ENCODE measurements at regions not wholly inside any gene's neighbourhood (a gene's known extent, or its start where the extent isn't known, plus 50 kb on each side); places are given as distances from the start of the nearest gene placed in this dataset.

DNA sequence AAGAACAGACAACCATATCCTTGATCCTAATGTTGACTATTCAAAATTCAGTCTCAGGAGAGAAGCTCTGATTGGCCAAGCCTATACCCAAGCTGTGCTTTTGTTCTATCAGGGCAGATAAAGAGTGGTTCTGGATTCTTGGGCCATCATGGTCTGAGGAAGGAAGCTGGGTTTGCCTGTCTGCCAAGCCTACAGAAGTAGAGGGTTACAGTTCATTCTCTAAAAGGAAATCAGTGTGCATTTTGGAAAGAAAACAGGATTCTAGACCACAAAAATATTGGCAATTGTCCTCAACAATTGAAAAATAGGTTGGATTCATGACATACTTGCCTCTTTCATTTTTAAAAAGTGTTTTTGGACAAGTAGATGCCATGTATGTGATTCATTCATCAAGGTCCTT lies 145.4 kb upstream of the BMP2 start:
- H3K36me3 ChIP-seq (ENCODE audit: control insufficient read depth, insufficient read depth, low read length): no peaks in the 10 kb centered on the region
- no peak overlapping the region for H3K4me3 ChIP-seq (replicated peaks; ENCODE audit: low read depth, low read length)
- TF ChIP-seq, protein P1, sequence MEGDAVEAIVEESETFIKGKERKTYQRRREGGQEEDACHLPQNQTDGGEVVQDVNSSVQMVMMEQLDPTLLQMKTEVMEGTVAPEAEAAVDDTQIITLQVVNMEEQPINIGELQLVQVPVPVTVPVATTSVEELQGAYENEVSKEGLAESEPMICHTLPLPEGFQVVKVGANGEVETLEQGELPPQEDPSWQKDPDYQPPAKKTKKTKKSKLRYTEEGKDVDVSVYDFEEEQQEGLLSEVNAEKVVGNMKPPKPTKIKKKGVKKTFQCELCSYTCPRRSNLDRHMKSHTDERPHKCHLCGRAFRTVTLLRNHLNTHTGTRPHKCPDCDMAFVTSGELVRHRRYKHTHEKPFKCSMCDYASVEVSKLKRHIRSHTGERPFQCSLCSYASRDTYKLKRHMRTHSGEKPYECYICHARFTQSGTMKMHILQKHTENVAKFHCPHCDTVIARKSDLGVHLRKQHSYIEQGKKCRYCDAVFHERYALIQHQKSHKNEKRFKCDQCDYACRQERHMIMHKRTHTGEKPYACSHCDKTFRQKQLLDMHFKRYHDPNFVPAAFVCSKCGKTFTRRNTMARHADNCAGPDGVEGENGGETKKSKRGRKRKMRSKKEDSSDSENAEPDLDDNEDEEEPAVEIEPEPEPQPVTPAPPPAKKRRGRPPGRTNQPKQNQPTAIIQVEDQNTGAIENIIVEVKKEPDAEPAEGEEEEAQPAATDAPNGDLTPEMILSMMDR (IDR thresholded peaks at IDR 0.05; ENCODE audit: insufficient read depth, low read length, poor library complexity, severe bottlenecking): no peak
- no peak for DNase-seq (ENCODE audit: extremely low read depth, insufficient read length)
- no peaks in the 10 kb centered on the region for H3K27me3 ChIP-seq (replicated peaks; ENCODE audit: control insufficient read depth, insufficient read depth, low read length)

DNA sequence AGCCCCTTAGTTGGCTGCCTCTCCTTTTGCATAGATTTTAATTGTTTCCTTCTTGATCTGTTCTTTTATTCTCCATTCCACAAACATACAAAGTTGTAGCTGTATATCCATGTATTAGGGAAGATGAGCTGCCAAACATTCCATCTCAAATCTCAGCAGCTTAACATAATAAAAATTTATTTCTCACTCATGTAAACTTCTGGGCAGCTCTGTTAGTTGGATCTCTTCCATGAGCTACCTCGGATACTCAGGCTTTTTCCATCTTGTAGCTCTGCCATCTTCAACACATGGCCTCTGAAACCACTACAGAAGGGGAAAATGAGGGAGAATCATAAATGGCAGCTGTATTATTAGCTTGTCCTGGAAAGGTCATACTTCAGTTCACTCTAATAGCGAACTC lies 149.4 kb upstream of the BMP2 start:
- H3K27me3 ChIP-seq (replicated peaks; ENCODE audit: control insufficient read depth, insufficient read depth, low read length): no peaks in the 10 kb centered on the region
- no peak overlapping the region for H3K4me3 ChIP-seq (replicated peaks; ENCODE audit: low read depth, low read length)
- DNase-seq (ENCODE audit: extremely low read depth, insufficient read length): no peak
- no peaks in the 10 kb centered on the region for H3K36me3 ChIP-seq (ENCODE audit: control insufficient read depth, insufficient read depth, low read length)
- TF ChIP-seq, protein P1 (IDR thresholded peaks at IDR 0.05; ENCODE audit: insufficient read depth, low read length, poor library complexity, severe bottlenecking): no peak

DNA sequence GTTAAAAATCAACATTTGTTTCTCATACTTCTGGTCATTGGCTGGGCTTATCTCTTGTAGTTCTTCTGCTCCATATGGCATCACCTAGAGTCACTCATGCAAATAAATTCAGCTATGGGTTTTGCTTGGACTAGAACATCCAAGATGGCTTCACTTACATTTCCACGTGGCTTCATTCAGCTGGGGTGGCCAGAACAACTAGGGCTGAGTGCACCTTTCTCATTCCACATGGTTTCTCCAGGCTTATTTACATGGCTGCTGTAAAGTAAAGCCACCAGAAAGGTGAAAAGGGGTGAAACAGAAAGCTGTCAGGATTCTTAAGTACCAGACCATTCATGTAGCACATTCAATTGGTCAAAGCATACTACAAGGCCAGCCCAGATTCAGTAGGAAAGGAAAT lies 151.1 kb upstream of the BMP2 start:
- TF ChIP-seq, protein P1 (IDR thresholded peaks at IDR 0.05; ENCODE audit: insufficient read depth, low read length, poor library complexity, severe bottlenecking): no peak
- H3K4me3 ChIP-seq (replicated peaks; ENCODE audit: low read depth, low read length): no peak overlapping the region
- no peaks in the 10 kb centered on the region for H3K27me3 ChIP-seq (replicated peaks; ENCODE audit: control insufficient read depth, insufficient read depth, low read length)
- H3K36me3 ChIP-seq (ENCODE audit: control insufficient read depth, insufficient read depth, low read length): no peaks in the 10 kb centered on the region
- no peak for DNase-seq (ENCODE audit: extremely low read depth, insufficient read length)

DNA sequence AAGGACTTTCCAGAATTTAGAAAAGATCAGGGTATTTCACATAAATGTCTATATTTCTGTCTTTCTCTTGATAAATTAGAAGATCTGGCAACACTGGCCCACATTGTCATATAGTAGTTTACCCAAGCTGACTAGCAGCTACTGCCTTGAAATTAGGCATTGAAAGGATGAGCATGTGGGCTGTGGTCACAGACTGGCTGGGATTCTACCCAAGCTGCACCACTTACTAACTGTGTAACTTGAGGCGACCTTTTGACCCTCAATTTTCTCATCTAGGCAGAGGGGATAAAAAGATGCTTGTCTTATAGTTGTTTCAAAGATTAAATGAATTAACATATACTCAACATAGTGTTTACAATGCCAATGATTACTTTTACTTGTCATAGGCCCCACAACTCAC lies 152.7 kb upstream of the BMP2 start:
- no peak for DNase-seq (ENCODE audit: extremely low read depth, insufficient read length)
- Histone ChIP-seq H3K27me3 (replicated peaks; ENCODE audit: control insufficient read depth, insufficient read depth, low read length) (no peaks in the 10 kb centered on the region), H3K36me3 (ENCODE audit: control insufficient read depth, insufficient read depth, low read length) (no peaks in the 10 kb centered on the region), H3K4me3 (replicated peaks; ENCODE audit: low read depth, low read length) (no peak overlapping the region)
- TF ChIP-seq, protein P1 (IDR thresholded peaks at IDR 0.05; ENCODE audit: insufficient read depth, low read length, poor library complexity, severe bottlenecking): no peak

DNA sequence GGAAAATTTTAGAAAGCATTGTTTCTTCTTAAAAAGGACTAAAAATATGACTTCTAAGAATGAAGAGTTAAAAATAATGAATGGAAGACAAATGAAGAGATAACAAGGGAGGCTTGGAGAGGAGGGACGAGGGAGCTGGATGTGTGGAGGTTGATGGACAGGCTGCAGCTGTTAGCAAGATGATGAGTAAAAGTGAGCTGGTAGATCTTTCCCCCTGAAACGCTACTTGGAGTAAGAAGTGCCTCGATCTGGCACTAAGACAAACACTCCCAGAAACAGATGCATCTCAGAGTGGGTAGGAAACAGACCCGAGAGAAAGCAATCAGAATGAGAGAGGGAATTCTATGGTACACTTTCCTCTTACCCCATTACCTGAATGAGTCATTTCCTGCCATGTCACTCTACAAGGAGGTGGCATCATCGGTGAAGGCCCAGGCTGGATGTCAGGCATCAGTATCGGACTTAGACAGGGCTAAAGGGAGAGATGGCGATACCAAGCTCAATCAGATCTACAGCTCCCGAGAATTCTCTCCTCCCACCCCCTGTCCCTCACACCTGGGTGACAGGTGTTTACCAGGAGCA lies 154.1 kb upstream of the BMP2 start:
- Histone ChIP-seq H3K4me3 (replicated peaks; ENCODE audit: low read depth, low read length) (no peak overlapping the region), H3K36me3 (ENCODE audit: control insufficient read depth, insufficient read depth, low read length) (no peaks in the 10 kb centered on the region), H3K27me3 (replicated peaks; ENCODE audit: control insufficient read depth, insufficient read depth, low read length) (no peaks in the 10 kb centered on the region)
- TF ChIP-seq, protein P1 (IDR thresholded peaks at IDR 0.05; ENCODE audit: insufficient read depth, low read length, poor library complexity, severe bottlenecking): no peak
- DNase-seq (ENCODE audit: extremely low read depth, insufficient read length): no peak

DNA sequence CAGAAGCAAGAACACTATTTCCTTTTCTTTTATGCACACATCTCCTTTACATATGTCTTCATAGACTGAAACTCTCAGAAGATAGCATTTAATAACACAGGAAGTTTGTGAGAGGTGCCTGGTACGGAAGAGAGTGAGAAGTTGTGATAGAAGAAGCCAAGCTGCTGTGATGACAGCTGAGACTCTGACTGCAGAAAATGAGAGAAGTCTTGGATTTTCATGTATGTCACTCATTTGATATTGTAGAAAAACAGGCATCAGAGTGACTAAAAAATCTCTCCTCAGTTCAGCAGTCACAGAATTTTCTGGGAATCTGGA lies 154.9 kb upstream of the BMP2 start:
- no peak for DNase-seq (ENCODE audit: extremely low read depth, insufficient read length)
- H3K36me3 ChIP-seq (ENCODE audit: control insufficient read depth, insufficient read depth, low read length): no peaks in the 10 kb centered on the region
- TF ChIP-seq, protein P1 (IDR thresholded peaks at IDR 0.05; ENCODE audit: insufficient read depth, low read length, poor library complexity, severe bottlenecking): no peak
- H3K27me3 ChIP-seq (replicated peaks; ENCODE audit: control insufficient read depth, insufficient read depth, low read length): no peaks in the 10 kb centered on the region
- no peak overlapping the region for H3K4me3 ChIP-seq (replicated peaks; ENCODE audit: low read depth, low read length)

Data from GM06990 (cell line).